ENCODE measurements at regions not wholly inside any gene's neighbourhood (a gene's known extent, or its start where the extent isn't known, plus 50 kb on each side); places are given as distances from the start of the nearest gene placed in this dataset.
A peak's percentile ranks its signal among the peaks of the same experiment; 100 is the strongest.

DNA sequence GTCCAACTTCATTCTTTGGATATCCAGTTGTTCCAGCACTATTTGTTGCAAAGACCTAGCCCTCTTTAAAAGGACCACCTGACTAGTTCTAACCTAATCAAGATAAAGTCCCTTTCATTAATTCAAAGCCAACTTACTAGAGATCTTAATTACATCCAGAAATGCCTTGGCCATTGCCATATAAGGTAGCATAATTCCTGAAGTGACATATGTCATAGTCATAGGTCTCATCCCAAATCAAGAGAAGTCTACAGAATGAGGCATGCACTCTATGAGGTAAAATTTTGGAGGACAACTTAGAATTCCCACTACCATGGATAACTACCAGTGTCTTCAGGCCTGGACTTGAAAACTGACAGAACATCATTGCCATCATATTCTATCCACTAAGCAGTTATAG is 420.4 kb upstream of the ID4 start:
- ATAC-seq (replicated peaks), result no peak
- Mint-ChIP-seq H3K36me3 (ENCODE audit: low read depth) (no peaks in the 10 kb centered on the region), H3K4me3 (no peak overlapping the region), H3K27me3 (no peaks in the 10 kb centered on the region), H3K4me1 (no peaks in the 10 kb centered on the region), H3K9me3 (peaks cover 11% of the 10 kb centered on the region), H3K27ac (no peak overlapping the region)

DNA sequence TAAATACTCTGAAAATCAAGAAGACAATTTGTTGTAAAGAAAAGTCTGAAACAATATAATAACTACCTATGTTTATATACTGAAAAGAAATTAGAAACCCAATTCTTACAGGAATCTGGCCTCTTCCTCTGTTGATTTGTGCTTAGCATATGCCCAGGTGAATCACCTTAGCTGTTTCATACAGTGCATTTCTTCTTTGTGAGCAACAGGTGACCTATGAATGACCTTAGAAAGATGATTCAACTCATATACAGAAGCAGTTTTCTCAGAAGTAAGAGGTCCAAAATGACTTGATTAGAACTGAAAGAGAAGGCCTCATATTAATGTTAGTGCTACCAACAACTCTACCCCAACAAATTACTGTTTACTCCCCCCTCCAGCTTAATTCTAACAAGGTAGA is 419.5 kb upstream of the ID4 start:
- ATAC-seq (replicated peaks), result peak; percentile 34

DNA sequence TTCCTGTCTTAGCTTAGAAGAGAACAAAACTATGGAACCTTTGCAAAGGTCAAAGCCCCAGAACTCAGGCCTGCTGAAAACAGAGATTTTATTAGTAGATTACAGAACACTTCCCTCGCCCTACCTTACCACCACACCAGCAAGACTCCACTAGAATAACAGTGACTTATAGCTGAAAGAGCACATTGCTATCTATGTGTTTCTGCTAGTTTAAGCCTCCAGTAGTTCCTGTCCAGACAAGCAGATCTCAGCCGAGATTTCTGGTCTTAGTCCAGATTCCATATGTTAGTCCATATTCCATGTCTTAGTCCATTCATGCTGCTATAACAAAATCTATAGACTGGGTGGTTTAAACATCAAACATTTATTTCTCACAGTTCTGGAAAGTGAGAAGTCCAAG is 412.3 kb upstream of the ID4 start:
- Mint-ChIP-seq H3K9me3 (peaks cover 3% of the 10 kb centered on the region), H3K4me3 (no peak overlapping the region), H3K27me3 (no peaks in the 10 kb centered on the region), H3K27ac (no peak overlapping the region), H3K4me1 (no peaks in the 10 kb centered on the region), H3K36me3 (ENCODE audit: low read depth) (no peaks in the 10 kb centered on the region)
- no peak for ATAC-seq (replicated peaks)

More for the DNA sequence above, 419.5 kb upstream of the ID4 start:
- Mint-ChIP-seq H3K36me3 (ENCODE audit: low read depth) (no peaks in the 10 kb centered on the region), H3K4me3 (no peak overlapping the region), H3K27ac (no peak overlapping the region), H3K27me3 (no peaks in the 10 kb centered on the region), H3K4me1 (no peaks in the 10 kb centered on the region), H3K9me3 (peaks cover 11% of the 10 kb centered on the region)

DNA sequence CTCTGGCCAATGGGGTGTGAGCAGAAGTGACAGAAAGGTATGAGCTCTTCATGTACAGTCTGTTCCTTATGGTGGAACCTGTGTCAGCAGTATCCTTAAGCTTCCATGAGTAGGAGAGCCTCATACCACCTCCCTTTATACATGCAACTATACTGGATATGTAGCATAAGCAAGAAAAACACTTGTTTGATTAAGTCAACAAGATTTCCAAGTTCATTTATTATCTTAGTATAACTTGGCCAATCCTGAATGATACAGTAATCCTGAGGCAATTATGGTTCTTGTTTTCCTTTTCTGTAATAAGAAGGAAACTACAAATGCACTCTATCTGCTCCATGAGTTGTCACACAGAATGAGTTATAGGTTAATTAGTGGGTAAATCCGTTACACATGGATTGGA is 409.6 kb upstream of the ID4 start:
- ATAC-seq (replicated peaks), result no peak
- no peaks in the 10 kb centered on the region for H3K36me3 Mint-ChIP-seq (ENCODE audit: low read depth)
- H3K27me3 Mint-ChIP-seq, result no peaks in the 10 kb centered on the region
- no peak overlapping the region for H3K4me3 Mint-ChIP-seq
- no peak overlapping the region for H3K27ac Mint-ChIP-seq
- H3K4me1 Mint-ChIP-seq, result no peaks in the 10 kb centered on the region
- peaks cover 3% of the 10 kb centered on the region for H3K9me3 Mint-ChIP-seq

DNA sequence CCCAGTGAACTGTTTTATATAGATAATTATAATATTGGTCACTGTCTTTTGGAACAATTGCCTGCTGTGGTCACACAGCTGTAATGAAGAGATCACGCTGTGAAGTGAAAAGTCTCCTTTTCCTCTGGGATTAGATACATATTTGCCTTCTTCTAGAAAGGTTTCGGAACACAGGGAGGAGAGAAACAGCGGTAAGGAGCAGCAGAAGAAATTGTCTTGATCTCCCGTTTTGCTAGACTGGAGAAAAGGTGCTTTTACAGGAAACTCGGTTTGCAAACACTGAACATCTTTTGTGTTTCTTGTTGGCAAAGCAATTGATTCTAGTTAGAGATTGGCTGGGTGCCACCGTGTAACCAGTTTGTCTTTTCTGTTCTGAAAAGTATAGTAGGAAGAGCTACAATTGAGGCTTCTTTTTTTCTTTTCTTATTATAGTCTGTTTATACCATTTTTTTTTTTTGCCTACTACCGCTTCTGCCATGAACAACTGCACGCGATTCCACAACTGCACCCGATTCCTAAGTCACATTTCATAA is 404.1 kb upstream of the ID4 start:
- no peaks in the 10 kb centered on the region for H3K4me1 Mint-ChIP-seq
- H3K9me3 Mint-ChIP-seq, result peaks cover 10% of the 10 kb centered on the region
- H3K4me3 Mint-ChIP-seq, result no peak overlapping the region
- H3K27me3 Mint-ChIP-seq, result no peaks in the 10 kb centered on the region
- H3K27ac Mint-ChIP-seq, result no peak overlapping the region
- no peak for ATAC-seq (replicated peaks)
- H3K36me3 Mint-ChIP-seq (ENCODE audit: low read depth), result no peaks in the 10 kb centered on the region

DNA sequence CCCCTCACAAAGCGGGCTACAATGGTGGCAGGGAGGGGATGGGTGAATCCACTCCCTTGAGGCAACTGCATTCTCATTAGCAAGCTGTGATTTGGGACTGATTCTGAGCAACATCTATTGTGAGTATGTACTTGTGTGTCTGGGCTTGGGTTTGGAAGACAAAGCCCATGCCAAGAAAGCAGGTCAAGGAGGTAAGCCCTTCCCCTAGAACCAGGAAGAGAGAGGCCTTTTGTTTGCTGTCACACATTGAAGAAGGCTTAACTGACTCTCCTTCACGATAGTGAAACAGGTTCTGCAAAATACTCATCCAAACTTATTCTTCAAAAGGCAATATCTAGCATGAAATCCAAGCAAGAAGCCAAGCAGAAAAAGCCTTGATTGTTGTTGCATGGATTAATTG is 403.1 kb upstream of the ID4 start:
- no peaks in the 10 kb centered on the region for H3K4me1 Mint-ChIP-seq
- H3K27ac Mint-ChIP-seq, result no peak overlapping the region
- ATAC-seq (replicated peaks), result no peak
- peaks cover 10% of the 10 kb centered on the region for H3K9me3 Mint-ChIP-seq
- H3K27me3 Mint-ChIP-seq, result no peaks in the 10 kb centered on the region
- no peak overlapping the region for H3K4me3 Mint-ChIP-seq
- H3K36me3 Mint-ChIP-seq (ENCODE audit: low read depth), result no peaks in the 10 kb centered on the region

DNA sequence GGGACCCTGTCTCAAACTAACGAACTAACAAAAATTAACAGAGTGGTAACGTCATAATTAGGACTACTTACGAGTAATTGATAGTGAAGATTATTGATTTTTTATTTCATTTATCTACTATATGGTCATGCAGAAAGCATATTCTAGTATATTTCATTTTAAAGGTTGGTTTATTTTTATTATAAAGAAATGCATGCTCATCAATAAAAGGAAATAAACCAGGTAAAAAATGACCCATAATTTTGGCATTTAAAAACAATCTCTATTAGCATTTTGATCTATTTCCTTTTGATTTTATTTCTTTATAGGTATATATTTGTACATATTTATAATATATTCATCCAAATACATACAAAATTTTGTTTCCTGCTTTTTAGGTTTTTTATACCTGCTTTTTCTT is 401.4 kb upstream of the ID4 start:
- Mint-ChIP-seq H3K36me3 (ENCODE audit: low read depth) (no peaks in the 10 kb centered on the region), H3K9me3 (peaks cover 13% of the 10 kb centered on the region), H3K4me3 (no peak overlapping the region), H3K27me3 (no peaks in the 10 kb centered on the region), H3K27ac (no peak overlapping the region), H3K4me1 (no peaks in the 10 kb centered on the region)
- no peak for ATAC-seq (replicated peaks)

DNA sequence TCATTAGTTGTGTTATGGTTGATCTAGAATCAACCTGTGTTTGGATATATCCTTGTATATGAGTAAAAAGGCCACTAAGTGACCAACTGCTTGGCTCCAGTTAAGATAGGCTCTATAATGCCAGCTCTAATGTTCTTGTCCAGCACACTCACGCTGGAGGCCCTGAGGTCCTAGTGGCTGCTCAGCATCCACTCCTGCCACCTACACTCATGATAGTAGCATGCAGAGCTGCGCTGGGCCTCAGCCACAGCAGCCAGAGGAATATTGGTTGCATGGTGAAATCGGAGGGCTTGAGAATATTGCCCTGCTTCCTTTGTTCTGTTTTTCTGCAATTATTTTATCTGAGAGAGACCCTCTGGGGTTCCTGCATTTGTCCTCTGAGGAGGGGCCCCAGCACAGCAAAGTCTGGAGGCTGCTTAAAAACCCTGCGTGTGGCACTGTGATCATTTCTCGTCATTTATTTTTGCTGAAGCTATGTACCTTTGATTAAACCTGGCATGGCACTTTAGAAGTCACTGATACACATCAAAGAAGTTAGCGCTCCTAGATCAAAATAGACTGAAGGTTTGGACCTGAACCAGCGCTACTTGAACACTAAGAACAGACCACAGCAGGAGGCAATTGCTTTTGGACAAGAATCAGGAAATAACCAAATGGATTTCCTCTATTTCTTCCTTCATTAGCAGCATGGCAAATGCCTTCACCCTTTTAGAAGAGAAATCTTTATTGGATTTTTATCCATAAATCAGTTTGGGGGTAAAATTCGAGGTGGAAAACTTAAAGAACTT is 398.4 kb upstream of the ID4 start:
- Mint-ChIP-seq H3K27ac (no peak overlapping the region), H3K9me3 (peaks cover 13% of the 10 kb centered on the region), H3K36me3 (ENCODE audit: low read depth) (no peaks in the 10 kb centered on the region), H3K4me3 (no peak overlapping the region), H3K27me3 (no peaks in the 10 kb centered on the region), H3K4me1 (no peaks in the 10 kb centered on the region)
- no peak for ATAC-seq (replicated peaks)

DNA sequence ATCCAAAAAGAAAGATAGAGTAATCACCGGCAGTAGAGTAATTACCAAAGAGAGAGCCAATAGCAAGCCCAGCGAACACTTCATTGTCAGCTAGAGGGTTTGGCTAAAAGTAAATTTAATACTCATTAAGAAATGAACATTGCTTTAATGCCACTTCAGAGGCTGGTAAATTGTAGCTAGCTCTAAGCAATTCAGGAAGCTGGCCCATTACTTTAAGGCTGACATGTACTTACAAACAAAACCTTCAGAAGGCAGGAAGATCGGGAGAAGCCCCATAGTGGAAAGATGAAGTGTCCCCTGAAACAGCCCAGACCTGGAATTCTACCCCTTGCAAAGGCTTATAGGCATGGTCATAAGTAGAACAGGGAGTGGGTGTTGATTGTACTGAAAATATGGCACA is 396.6 kb upstream of the ID4 start:
- ATAC-seq (replicated peaks), result no peak
- H3K27ac Mint-ChIP-seq, result no peak overlapping the region
- no peaks in the 10 kb centered on the region for H3K27me3 Mint-ChIP-seq
- H3K4me1 Mint-ChIP-seq, result no peaks in the 10 kb centered on the region
- no peak overlapping the region for H3K4me3 Mint-ChIP-seq
- H3K36me3 Mint-ChIP-seq (ENCODE audit: low read depth), result no peaks in the 10 kb centered on the region
- H3K9me3 Mint-ChIP-seq, result peaks cover 13% of the 10 kb centered on the region

DNA sequence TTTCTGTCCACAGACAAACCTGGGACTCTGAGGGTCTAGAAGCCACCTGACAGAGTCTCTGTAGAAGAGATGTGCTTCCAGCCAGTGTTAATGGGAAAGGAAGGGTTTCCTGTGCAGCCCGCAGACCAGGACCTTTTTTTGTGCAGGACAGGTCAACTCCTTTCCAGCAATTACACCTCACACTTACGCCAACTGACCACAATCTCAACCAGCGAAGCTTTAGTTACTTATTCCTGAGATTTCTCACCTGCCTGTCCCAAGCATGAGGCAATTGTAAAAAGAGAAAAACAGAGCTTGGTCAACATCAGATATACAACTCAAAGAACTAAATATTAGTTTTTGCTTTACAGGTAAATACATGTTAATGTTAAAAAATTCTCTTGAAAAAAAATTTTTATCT is 393.8 kb upstream of the ID4 start:
- no peak for ATAC-seq (replicated peaks)
- Mint-ChIP-seq H3K27ac (no peak overlapping the region), H3K4me3 (no peak overlapping the region), H3K27me3 (no peaks in the 10 kb centered on the region), H3K4me1 (no peaks in the 10 kb centered on the region), H3K9me3 (peaks cover 6% of the 10 kb centered on the region), H3K36me3 (ENCODE audit: low read depth) (no peaks in the 10 kb centered on the region)

DNA sequence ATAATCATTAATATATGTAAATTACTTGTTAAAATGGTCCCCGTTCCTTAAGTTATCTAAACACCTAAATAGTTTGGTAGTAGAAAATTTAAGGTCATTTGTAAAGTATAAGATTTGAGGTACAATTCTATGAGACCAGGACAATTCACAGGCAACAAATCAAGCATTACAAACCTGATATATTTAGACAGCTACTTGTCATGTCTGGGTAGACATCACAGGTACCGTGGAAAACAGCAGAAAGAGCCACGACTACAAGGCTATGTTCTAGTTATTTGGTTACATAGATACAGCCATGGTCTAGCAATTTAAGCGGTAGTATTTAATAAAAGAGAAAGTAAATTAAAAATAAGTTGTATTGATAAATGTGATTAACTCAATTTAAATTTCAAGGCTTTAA is 393.1 kb upstream of the ID4 start:
- H3K9me3 Mint-ChIP-seq, result peaks cover 6% of the 10 kb centered on the region
- no peaks in the 10 kb centered on the region for H3K4me1 Mint-ChIP-seq
- no peak overlapping the region for H3K27ac Mint-ChIP-seq
- no peaks in the 10 kb centered on the region for H3K27me3 Mint-ChIP-seq
- H3K36me3 Mint-ChIP-seq (ENCODE audit: low read depth), result no peaks in the 10 kb centered on the region
- ATAC-seq (replicated peaks), result no peak
- H3K4me3 Mint-ChIP-seq, result no peak overlapping the region

DNA sequence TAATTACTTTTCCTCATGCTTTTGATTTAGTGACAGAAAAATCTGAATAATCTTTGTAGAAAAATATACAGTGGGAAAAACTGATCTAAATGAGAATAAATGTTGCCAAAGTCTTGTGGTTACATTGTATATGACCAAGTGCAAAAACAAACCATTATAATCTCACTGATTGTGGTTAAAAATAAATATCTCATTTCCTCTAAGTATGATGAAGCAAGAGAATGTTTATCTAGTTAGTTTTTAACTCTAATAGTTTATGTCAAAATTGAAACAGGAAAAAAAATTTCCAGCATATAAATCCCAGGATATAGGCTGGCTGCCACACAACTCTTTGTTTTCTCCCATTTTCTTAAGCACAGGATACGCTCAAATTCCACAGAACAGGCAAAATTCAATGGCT is 392.7 kb upstream of the ID4 start:
- Mint-ChIP-seq H3K27me3 (no peaks in the 10 kb centered on the region), H3K36me3 (ENCODE audit: low read depth) (no peaks in the 10 kb centered on the region), H3K9me3 (peaks cover 6% of the 10 kb centered on the region), H3K4me1 (no peaks in the 10 kb centered on the region), H3K27ac (no peak overlapping the region), H3K4me3 (no peak overlapping the region)
- no peak for ATAC-seq (replicated peaks)

DNA sequence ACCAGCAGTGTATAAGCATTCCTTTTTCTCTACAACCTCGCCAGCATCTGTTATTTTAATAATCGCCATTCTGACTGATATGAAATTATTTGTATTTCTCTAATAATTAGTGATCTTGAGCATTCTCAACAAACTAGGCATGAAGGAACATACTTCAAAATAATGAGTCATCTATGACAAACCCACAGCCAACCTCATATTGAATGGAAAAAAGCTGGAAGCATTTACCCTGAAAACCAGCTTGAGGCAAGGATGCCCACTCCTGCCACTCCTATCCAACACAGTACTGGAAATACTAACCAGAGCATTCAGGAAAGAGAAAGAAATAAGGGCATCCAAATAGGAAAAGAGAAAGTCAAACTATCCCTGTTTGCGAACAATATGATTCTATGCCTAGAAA is 390.6 kb upstream of the ID4 start:
- no peak for ATAC-seq (replicated peaks)
- Mint-ChIP-seq H3K36me3 (ENCODE audit: low read depth) (no peaks in the 10 kb centered on the region), H3K9me3 (peaks cover 5% of the 10 kb centered on the region), H3K27me3 (no peaks in the 10 kb centered on the region), H3K27ac (no peak overlapping the region), H3K4me1 (no peaks in the 10 kb centered on the region), H3K4me3 (no peak overlapping the region)

DNA sequence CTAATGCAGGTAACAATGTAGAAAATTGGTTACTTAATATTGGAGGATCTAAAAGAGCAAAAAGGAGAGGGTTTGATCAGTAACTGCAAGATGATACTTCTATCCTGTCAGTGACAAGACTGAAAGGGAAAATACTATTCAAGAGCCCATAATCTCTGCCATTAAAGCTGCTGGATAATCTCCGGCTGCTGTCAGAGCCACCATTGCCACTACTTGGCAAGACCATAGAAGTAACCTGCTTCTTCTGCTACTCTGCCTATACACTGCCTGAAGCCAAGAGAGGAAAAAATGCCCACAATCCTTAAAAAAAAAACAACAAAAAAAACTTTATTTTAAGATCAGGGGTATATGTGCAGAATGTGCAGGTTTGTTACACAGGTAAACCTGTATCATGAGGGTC is 386.5 kb upstream of the ID4 start:
- no peak overlapping the region for H3K4me3 Mint-ChIP-seq
- H3K9me3 Mint-ChIP-seq, result peaks cover 4% of the 10 kb centered on the region
- no peak overlapping the region for H3K27ac Mint-ChIP-seq
- H3K27me3 Mint-ChIP-seq, result no peaks in the 10 kb centered on the region
- no peak for ATAC-seq (replicated peaks)
- H3K4me1 Mint-ChIP-seq, result no peaks in the 10 kb centered on the region
- H3K36me3 Mint-ChIP-seq (ENCODE audit: low read depth), result no peaks in the 10 kb centered on the region

DNA sequence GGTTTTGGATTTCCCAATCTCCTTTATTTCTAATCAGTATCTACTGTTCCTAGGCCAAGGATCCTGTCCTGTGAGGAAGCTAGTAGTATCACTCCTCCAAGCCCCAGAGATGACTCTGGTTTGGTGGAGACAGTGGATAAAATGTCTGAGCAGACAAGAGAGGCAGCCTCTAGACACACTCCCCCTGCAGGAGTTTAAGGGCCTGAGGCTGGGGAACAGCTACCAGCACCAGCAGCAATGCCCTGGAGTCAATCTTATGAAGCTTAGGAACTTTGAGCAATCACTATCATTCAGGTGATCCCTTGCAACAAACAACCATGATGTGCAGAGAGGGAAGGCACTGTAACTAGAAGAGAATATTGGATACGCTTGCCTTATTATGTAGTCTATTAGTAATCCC is 384.7 kb upstream of the ID4 start:
- peaks cover 4% of the 10 kb centered on the region for H3K9me3 Mint-ChIP-seq
- no peak for ATAC-seq (replicated peaks)
- no peaks in the 10 kb centered on the region for H3K27me3 Mint-ChIP-seq
- H3K4me1 Mint-ChIP-seq, result no peaks in the 10 kb centered on the region
- H3K4me3 Mint-ChIP-seq, result no peak overlapping the region
- no peak overlapping the region for H3K27ac Mint-ChIP-seq
- no peaks in the 10 kb centered on the region for H3K36me3 Mint-ChIP-seq (ENCODE audit: low read depth)
